Lung (tissue), 11 donors: ENCODE measurements at regions not wholly inside any gene's neighbourhood (a gene's known extent, or its start where the extent isn't known, plus 50 kb on each side); places are given as distances from the start of the nearest gene placed in this dataset.

Source experiments
- ATAC-seq: fragments of 200-7000 bp; cut with Tn5 transposase; one replicate; pipeline ENCODE4 v1.9.1; 2020; ENCODE audit warnings: moderate number of reproducible peaks; ENCODE audit not compliant: insufficient read depth, low FRiP score
- DNase-seq, 3 donors: peaks; one replicate each; pipeline ENCODE4 v3.0.0-alpha.2; 2013 to 2017
- H3K27ac ChIP-seq, 2 donors: one replicate each; pipeline ENCODE4 v1.5.1; 2013; ENCODE audit warnings: mild to moderate bottlenecking in 2 of 2, moderate library complexity in 2 of 2, control low read depth in 1 of 2, inconsistent platforms in 1 of 2, low read depth in 1 of 2, low read length in 1 of 2
- H3K27me3 ChIP-seq, 3 donors: one replicate each; pipeline ENCODE4 v1.5.1; 2013; ENCODE audit warnings: low read length in 2 of 3; ENCODE audit not compliant: control insufficient read depth in 3 of 3, insufficient read depth in 3 of 3
- H3K36me3 ChIP-seq, 4 donors: one replicate each; pipeline ENCODE4 v1.5.1; 2013; ENCODE audit warnings: low read length in 4 of 4, mild to moderate bottlenecking in 1 of 4, moderate library complexity in 1 of 4; ENCODE audit not compliant: control insufficient read depth in 4 of 4, insufficient read depth in 4 of 4
- H3K4me1 ChIP-seq, 5 donors: one replicate each; pipeline ENCODE4 v1.5.1; 2013; ENCODE audit warnings: low read length in 5 of 5, mild to moderate bottlenecking in 2 of 5, moderate library complexity in 1 of 5; ENCODE audit not compliant: control insufficient read depth in 5 of 5, insufficient read depth in 5 of 5
- H3K4me3 ChIP-seq: one replicate; pipeline ENCODE4 v1.5.1; 2013; ENCODE audit warnings: mild to moderate bottlenecking, control low read depth, moderate library complexity
- H3K9ac ChIP-seq, 2 donors: one replicate each; pipeline ENCODE4 v1.5.1; 2013; ENCODE audit warnings: low read length in 2 of 2, control low read depth in 1 of 2; ENCODE audit not compliant: insufficient read depth in 1 of 2
- H3K9me3 ChIP-seq, 4 donors: one replicate each; pipeline ENCODE4 v1.5.1; 2013; ENCODE audit warnings: low read length in 3 of 4, mild to moderate bottlenecking in 1 of 4, moderate library complexity in 1 of 4; ENCODE audit not compliant: control insufficient read depth in 4 of 4, insufficient read depth in 3 of 4
- WGBS, 2 donors: extraction: QIAGEN DNeasy Blood & Tissue Kit; methylation state at CpG; one replicate each; pipeline ENCODE4 v1.1.7; 2013; 5-methylcytosine and 5-hydroxymethylcytosine counted together
- TF ChIP-seq, protein P1 (sequence below): IDR thresholded peaks from 2 replicates; pipeline ENCODE4 v1.5.1; 2012; ENCODE audit warnings: mild to moderate bottlenecking; ENCODE audit errors: control extremely low read depth, extremely low read depth
- donor health status: control.
- donor health status: control.
- donor health status: Bipolar disorder and iron deficiency.
- donor health status: healthy.
- donor health status: DM: yes; HTN: yes; CAD: no.

DNA sequence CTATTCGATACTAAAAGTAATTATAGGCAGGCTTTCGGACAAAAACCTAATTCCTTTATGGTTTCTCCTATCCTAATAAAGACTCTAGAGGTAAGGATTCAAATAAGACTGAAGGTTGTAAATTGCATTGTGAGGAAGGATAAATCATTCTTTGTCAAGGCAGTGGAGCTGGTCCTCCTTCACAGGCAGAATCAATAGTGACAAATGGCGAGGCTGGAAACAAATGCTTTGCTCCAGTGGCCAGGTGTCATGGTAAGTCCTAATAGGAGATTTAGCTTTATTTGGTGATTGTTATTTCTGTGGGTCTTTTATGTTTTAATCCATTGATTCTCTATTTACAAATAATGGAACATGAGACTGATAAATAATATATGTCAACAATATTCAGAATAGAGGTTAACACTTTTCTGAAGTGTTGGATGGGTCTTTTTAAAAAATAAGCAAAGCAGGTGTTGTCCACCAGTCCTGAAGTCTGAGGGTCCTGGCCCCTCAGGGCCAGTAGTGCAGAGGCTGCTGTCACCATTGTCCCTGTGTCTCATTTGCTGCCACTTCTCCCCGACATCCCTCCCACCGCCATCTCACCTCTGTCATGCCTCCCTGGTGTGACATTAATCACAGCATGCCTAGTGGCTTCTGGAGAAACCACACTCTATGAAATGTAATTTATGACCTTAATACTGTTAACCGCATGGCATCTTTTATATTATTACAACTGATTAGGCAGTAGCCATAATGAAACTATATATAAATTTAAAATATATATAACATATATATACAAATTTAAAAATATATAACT is 120.9 kb upstream of the MAGI3 start:
- TF ChIP-seq, protein P1, sequence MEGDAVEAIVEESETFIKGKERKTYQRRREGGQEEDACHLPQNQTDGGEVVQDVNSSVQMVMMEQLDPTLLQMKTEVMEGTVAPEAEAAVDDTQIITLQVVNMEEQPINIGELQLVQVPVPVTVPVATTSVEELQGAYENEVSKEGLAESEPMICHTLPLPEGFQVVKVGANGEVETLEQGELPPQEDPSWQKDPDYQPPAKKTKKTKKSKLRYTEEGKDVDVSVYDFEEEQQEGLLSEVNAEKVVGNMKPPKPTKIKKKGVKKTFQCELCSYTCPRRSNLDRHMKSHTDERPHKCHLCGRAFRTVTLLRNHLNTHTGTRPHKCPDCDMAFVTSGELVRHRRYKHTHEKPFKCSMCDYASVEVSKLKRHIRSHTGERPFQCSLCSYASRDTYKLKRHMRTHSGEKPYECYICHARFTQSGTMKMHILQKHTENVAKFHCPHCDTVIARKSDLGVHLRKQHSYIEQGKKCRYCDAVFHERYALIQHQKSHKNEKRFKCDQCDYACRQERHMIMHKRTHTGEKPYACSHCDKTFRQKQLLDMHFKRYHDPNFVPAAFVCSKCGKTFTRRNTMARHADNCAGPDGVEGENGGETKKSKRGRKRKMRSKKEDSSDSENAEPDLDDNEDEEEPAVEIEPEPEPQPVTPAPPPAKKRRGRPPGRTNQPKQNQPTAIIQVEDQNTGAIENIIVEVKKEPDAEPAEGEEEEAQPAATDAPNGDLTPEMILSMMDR = no peak
- peaks cover 0 to under 1% (median 0%) of the 10 kb centered on the region in 4 donors for H3K9me3 ChIP-seq
- 68 to 71% methylated on average over 6 of the region's 6 CpGs for WGBS, 2 donors
- H3K27ac ChIP-seq = no peak overlapping the region
- no peaks in the 10 kb centered on the region for H3K4me1 ChIP-seq
- no peak for DNase-seq
- no peak overlapping the region for H3K9ac ChIP-seq
- H3K4me3 ChIP-seq = no peak overlapping the region
- no peaks in the 10 kb centered on the region for H3K27me3 ChIP-seq
- ATAC-seq = no peak
- H3K36me3 ChIP-seq = no peaks in the 10 kb centered on the region

DNA sequence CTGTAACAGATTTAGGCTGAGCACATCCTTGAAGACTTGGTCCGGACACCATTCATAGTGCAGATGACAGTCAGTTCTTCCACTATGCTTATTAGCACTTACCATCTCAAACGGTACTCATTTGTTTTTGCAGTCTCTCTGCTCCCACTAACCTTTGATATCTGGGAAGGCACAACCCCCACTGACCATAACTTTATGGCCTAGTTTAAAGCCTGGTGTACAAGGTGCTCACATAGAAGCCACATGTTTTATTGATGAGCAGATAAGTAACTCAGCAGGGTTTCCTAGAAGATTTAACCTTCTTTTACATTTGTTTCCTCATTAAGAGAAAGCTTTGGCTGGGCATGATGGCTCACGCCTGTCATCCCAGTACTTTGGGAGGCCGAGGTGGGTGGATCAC is 119.3 kb upstream of the MAGI3 start:
- ATAC-seq = no peak
- H3K9ac ChIP-seq = no peak overlapping the region

DNA sequence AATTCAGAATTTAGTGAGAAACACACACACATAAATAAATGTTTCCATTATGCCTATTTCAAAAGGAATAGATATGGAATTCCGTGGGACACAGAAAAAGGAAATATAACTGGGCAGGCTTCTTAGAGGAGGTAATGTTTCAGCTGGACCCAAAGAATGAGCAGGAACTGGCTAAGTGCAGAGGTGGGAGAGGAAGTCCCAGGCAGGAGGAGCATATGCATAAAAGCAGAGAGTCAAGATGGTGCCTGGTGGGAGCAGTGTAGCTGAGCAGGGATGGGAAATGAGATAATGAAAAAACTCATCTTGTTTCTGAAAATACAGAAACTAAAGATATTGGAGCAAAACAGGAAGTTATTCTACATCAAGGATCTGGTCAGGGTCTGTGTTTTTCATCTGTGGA is 115.2 kb upstream of the MAGI3 start:
- 66 to 71% methylated on average over 1 of the region's 1 CpG for WGBS, 2 donors
- DNase-seq (no peak), ATAC-seq (no peak)
- no peaks in the 10 kb centered on the region for H3K36me3 ChIP-seq
- H3K9ac ChIP-seq = no peak overlapping the region
- no peaks in the 10 kb centered on the region for H3K9me3 ChIP-seq
- H3K27me3 ChIP-seq = no peaks in the 10 kb centered on the region
- H3K27ac ChIP-seq = no peak overlapping the region
- TF ChIP-seq, protein P1 = no peak
- H3K4me3 ChIP-seq = no peak overlapping the region
- H3K4me1 ChIP-seq = no peaks in the 10 kb centered on the region

More for the DNA sequence above, 119.3 kb upstream of the MAGI3 start:
- H3K27me3 ChIP-seq = no peaks in the 10 kb centered on the region
- no peaks in the 10 kb centered on the region for H3K9me3 ChIP-seq
- 83 to 95% methylated on average over 4 of the region's 4 CpGs for WGBS, 2 donors
- H3K4me3 ChIP-seq = no peak overlapping the region
- no peaks in the 10 kb centered on the region for H3K36me3 ChIP-seq
- no peaks in the 10 kb centered on the region for H3K4me1 ChIP-seq
- TF ChIP-seq, protein P1 = no peak
- DNase-seq = no peak
- H3K27ac ChIP-seq = no peak overlapping the region
